Fibroblast of skin of left quadriceps (primary cell): ENCODE measurements at regions not wholly inside any gene's neighbourhood (a gene's known extent, or its start where the extent isn't known, plus 50 kb on each side); places are given as distances from the start of the nearest gene placed in this dataset.

Experiments used
- DNase-seq, 2 experiments: peaks; one replicate each; pipeline ENCODE4 v3.0.0-alpha.2; 2013; ENCODE audit warnings: low read depth in 2 of 2

DNA sequence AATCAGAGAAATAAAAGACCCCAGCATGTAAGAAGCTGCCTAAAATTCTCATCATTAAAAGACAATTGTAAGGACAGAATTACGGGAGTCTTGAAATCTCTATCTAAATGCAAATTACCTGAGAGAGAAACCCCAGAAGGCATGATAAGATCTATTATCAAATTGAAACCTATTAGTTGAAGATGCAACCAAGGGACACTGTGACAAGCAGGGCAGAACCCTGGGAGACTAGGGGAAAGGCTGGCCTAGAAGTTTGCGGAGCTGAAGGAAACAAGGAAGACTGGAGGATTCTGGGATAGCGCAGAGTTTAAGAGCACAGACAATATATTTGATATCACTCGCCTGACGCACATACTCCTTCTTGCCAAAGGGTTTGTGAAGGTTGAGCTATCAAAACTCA is 319.5 kb upstream of the CHAC2 start:
- no peak for DNase-seq

DNA sequence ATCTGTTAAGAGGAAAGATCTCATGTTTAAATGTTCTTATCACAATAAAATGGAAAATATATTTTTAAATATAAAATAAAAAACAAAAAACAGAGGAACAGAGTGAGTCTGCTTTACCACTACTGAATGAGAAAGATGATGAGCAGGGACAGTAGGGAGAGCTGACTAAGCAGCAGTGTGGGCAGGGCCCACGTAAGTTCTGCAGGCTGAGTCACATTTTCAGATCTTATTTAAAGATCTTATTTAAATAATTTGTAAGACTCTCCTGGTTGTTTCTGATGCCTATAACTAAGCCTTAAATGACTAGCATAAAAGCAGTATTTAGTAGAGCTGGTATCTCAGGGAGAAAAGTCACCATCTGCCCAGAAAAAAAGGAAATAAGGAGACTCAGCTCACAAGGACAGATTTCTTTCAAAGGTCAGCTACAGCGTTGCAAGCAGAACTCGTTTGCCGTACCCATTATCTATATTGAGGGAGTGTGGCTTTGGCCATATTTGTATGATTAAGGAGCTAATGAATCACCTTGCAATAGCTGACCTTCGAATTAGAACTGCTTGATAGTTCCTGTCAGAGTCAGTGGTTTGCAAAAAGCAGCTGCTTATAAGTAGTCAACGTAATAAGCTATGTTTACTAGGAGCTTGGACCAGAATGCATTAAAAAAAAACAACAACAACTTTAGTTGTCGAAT is 322.1 kb upstream of the CHAC2 start:
- DNase-seq: no peak

DNA sequence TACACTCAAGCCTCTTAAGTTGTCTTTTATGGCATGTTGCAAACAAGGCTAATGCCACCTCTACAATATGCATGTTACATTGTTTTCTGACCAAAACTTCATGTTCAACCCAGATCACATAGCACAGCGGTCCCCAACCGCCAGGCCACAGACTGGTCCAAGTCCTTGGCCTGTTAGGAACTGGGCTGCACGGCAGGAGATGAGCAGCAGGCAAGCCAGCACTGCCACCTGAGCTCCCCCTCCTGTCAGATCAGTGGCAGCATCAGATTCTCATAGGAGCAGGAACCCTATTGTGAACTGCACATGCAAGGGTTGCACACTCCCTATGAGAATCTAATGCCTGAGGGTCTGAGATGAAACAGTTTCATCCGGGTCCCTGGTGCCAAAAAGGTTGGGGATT is 324.8 kb upstream of the CHAC2 start:
- DNase-seq: no peak

DNA sequence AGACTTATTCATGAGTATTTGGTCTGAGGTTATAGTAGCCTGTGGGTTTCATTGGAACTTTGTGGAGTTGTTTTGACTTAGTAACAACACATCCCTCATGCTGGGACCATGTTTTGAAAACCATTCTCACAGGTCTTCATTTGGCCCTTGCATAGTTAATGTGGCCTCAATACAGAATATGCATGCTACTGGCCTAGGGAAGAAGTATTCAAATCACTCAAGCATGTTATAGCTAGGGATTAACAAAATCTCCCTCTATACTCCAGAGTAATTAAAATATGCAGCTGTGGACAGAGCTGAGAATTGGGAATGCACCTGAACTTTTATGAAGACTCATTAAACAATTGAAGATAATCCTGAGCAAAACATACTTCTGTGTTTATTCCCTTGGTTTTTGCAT is 325.5 kb upstream of the CHAC2 start:
- DNase-seq: no peak

DNA sequence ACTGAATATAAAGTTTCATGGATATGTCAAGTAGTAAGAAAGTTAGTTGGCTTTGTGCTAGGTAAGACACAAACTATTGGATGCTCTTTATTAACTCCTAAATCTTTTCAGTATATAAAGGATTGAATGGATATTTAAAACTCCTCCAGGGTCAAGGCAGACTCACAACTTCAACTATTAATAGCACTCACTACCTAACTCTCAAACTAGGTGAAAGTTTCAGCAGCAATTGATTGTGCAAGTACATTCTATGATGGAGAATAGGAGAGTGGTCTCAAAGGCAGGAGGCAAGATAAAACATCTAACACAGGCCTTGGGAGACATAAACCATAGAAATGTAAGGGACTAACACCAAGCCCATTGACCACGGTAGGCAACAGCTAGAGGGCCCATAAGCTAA is 328.9 kb upstream of the CHAC2 start:
- no peak for DNase-seq

DNA sequence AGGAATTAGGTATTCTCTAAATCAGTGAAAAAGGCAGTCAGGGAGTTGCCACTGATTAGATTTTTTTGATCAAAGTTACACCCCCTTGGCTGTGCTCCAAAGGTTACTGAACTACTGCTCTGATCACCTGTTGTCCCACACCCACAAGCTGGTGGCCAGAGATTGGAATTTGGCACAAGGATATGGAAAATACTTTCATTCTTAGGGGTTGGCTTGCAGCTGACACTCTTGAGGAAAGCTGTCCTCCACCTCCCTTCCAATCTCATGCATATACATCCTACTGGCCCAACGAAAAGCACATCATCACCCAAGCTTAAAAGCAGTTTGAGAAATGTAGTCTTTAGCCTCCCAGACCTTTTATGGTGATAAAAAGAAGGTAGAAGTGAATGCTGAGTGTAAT is 329.5 kb upstream of the CHAC2 start:
- no peak for DNase-seq

DNA sequence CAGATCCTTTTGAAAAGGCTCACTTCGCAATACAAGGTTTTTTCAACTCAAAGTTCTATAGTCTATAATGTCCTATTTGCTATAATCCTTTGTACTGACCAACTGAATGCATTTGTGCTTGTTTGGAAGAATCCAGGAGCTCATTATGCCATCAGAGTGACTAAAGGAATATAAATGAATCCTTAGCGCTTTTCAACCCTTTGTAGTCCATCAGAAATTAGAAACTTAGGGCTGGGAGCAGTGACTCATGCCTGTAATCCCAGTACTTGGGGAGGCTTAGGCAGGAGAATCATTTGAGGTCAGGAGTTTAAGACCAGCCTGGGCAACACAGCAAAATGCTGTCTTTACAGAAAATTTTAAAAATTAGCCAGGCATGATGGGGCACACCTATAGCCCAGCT is 330.2 kb upstream of the CHAC2 start:
- no peak for DNase-seq

DNA sequence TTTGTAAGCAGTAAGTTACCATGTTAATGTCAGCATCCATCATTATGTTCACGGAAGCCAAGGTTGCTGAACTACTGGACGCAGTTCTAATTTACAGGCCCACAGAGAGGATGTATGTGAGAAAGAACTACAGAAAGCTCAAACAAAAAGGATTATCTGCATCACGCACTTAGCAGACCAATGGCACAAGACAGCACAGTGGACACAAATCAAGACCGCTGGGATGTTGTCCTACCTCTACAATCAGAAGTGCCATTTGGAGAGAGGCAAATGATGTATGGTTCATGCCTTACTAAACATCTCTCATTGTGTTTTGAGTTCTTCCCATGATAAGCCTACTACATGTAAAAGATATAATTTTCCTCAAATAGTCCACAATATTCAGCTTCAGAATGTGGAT is 330.7 kb upstream of the CHAC2 start:
- no peak for DNase-seq

DNA sequence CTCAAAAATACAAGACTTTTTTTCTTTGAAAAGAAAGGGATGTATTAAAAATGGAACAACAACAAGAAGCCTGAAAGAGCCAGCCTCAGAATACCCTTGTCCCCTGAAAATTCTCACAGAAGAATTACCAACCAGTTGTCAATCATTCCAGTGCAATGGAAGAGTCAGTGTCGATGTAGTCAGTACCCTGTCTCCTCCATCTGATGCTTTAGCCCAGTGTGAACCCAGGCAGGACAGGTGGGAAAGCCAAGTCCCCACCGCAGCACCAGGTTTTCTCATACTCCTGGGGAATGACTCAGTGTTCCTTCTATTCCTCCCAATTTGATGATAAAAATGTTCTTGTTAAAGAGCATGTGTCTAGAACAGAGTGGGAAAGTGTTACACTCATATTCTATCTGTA is 332.0 kb upstream of the CHAC2 start:
- DNase-seq: no peak

DNA sequence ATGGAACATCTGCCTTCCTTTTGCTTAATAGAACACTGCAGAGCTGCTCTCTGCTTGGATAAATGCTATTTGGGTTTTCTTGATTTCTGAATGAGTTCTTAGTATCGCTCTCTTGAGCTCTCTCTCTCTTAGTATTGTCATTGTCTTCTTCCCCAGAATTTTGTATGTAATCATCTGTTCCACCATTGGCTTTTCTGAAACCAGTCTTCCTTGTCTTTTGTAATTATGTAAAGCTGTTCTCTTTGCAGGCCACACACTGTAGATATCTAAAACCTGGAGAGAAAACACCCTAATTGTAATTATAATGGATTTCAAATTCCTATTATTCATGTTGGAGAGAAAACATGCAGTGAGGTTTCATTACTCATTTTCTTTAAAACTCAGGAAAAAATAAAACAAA is 333.1 kb upstream of the CHAC2 start:
- no peak for DNase-seq

DNA sequence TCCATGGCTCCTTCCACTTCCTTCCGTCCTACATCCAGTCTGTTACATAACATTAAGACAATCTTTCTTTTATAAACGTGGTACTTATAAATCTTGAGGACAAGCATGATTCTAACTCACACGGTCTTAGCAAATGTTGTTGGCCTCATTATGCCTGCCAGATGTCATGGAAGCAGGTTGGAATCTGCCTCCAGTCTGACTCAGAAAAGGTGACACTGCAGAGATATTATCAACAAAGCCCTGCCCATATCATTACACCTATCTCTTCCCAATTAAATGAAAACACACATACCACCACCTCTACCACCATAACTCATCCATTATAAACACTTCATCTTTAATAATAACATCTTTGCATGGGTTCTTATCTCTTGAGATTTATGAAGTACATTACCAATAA is 334.7 kb upstream of the CHAC2 start:
- no peak for DNase-seq

DNA sequence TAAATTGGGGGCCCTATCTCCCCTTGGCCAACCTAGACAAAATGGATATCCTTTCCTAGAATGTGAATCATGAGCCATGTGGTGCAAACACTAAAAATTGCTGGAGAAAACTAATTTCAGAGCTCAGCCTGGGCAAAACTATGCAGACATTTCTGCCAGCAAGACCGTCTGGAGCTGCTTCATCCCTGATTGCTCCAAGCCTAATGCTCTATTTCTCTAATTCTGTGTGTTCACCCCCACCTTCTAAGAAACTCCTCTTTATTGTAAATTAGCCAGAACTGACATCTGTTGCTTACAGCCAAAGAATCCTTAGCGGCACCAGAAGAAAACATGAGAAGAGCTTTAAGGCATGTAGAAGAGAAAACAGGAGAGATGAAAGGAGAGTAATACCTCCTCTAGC is 337.7 kb upstream of the CHAC2 start:
- no peak for DNase-seq

DNA sequence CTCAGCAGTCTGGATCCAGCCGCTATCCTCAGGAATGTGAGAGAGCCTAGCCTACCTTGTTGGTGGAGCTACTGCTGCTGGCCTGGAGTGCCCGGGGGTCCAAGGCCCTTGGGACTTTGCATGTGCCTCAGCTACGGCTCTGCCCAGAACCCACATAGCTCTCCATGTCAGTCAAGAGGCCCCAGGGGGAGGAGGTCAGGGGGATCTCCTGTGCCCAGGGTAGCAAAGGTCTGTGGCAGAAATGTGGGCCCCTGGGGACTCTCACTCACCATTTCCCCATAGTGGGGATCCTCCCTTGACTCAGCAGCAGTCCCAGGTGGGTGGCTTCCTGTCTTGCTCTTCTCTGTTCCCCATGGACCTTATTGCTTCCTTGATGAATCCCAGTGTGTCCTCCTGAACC is 342.7 kb upstream of the CHAC2 start:
- DNase-seq: no peak

DNA sequence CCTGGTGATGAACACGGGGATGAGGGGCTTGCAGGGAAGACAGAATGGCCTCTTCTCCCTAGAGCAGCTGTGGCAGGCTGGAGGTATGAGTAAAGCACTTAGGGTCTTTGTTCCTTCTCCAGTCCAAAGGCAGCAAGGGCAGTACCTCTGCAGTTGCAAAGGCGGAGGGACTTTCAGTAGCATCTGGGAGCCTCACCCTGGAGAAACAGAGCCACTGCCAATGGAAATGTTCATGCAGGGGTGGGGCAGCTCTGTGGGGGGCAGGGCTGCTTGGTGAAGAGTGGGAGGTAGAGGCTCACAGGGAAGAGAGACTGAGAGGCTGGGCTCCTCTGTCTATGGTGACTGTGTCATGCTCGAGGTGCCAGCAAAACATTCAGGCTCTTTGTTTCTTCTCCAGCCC is 344.1 kb upstream of the CHAC2 start:
- DNase-seq: no peak

DNA sequence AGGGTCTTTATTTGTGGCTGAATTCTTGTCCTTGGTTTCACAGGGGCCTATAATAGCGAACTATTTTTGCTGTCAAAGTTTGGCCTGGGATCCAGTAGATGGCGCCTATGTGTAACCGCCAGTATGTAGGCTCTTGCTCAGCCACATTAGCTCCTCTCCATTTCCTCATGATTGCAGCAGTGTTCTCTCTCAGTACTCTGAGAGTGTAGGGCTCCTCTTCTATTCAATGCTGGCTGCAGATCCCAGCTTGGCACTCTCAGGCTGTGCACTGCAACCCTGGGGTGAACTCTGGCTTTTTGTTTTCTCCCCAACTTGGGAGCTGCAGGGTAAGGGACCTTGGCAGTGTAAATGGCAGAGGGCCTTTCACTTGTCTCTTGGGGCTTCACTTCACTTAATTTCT is 344.6 kb upstream of the CHAC2 start:
- peak; percentile 9 to 25 for DNase-seq

DNA sequence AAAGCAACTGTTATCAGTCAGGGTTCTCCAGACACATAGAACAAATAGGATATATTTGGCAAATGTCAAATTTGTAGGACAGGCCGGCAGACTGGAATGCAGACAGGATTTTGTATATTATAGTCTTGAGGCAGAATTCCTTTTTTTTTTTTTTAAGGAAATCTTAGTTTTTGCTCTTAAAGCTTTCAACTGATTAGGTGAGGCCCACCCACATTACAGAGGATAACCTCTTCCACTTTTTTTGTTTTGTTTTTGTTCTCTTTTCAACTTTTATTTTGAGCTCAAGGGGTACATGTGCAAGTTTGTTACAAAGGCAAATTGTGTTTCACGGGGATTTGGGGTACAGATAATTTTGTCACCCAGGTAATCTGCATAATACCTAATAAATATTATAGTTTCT is 350.2 kb upstream of the CHAC2 start:
- DNase-seq: no peak

DNA sequence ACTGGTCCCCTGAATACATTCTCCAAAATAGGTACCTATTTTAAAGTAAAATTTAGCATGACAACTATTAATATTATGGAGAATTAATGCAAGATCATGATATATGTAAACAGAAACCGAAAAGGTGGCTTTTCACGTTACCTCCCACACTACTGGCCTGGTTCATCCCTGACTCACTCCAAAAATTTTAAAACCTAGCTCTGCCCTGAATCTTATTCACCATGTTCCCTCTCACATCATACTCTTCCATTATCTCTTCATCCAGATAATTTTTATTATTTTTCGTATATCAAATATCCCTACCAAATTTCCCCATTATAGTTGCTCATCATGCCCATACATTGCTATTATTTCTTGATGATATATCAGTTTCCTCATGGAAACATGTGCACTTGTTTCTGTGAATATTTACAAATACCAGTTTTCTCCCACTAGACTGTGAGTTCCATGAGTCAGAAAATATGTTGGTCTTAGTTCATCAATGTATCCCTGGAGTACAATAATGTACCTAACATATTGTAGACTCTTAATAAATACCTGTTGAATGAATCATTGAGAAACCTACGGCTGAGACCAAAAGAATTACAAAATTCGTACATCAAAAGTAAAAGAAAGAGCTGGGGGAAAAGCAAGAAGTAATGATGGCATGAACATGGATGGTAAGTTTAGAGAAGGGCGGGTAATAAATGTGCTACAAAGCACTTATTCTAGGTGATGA is 360.1 kb upstream of the CHAC2 start:
- no peak for DNase-seq

DNA sequence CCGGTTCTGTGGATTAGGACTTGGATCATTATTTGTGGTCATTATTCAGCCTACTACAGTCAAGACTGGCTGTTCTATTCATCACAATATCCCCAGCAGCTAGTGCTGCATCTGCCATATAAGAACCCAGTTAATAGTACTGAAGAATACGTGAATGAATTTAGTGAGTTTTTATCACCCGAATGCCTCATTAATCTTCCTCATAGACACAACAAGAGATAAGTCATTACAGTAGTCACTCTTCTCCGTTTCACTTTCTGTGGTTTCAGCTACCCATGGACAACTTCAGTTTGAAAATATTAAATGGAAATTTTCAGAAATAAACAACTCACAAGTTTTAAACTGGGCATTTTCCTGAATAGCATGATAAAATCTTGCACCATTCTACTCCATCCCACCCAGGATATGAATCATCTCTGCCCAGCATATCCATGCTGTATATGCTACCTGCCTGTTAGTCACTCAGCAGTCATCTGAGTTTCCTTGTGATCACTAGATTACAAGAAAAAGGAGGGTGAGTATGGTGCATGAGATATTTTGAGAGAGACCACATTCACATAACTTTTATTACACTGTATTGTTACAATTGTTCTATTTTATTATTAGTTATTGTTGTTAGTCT is 363.7 kb upstream of the CHAC2 start:
- no peak for DNase-seq

DNA sequence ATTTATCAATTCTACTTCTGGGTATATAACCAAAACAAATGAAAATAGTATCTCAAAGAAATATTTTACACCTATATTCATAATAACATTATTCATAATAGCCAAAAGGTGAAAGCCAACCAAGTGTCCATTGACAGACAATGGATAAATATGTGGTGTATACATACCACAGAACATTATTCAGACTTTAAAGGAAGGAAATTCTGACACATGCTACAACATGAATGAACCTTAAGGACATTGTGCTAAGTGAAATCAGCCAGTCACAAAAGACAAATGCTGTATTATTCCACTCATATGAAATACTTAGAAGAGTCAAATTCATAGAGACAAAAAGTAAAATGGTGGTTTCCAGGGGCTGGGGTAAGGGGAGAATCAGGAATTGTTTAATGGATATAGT is 370.5 kb upstream of the CHAC2 start:
- DNase-seq: no peak

DNA sequence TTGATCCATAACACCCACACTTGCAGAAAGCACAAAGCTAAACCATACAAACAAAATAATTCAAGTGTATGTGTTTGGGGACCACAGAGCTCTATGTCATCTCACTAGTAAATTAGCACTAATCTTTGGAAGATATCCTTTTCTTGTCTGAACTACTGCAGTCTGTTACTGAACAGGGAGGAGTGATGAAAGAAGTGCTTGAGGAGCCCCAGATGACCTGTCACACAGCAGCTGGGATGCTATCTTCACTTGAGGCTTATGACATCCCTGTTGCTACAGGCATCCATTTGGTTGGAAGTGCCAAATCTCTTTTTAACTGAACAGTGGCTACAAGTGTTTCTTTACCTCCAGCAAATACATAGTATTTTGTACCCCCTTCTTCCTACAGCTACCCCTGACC is 386.3 kb upstream of the CHAC2 start:
- no peak for DNase-seq

DNA sequence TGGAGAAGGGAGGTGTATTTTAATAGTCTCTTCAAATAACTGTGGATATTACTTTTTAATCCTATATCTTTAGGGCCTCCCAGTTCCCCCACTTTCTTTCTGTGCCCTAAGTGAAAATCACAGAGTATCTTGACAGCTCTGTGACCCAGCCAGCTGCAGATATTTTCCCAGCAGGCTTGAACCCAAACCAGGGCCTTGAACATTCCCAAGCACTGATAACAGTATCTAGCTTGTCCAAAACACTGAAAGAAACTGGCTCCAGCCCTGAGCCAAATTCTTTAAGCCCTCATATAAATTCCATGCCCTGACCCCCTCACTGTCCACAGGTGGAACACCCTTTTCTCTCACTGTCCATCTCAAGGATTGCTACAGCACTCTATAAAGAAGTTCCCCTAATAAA is 388.1 kb upstream of the CHAC2 start:
- no peak for DNase-seq

DNA sequence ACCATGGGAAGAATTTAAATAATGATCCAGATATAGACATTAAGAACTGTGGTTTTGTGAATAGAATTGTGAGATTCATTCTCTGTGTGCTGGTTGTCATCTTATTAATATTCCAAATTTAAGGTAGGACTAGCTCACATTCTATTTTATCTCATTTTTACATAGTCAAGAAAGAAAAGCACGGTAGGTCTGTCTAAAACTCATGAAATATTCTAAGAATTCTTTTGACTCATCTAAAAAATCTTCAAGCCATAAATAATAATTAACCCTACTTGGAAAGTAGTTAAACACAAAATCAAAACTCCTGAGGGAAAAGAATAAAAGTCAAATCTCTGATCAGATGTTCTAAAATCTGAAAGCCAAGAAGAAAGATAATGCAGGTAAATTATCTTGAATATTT is 388.8 kb upstream of the CHAC2 start:
- DNase-seq: no peak

DNA sequence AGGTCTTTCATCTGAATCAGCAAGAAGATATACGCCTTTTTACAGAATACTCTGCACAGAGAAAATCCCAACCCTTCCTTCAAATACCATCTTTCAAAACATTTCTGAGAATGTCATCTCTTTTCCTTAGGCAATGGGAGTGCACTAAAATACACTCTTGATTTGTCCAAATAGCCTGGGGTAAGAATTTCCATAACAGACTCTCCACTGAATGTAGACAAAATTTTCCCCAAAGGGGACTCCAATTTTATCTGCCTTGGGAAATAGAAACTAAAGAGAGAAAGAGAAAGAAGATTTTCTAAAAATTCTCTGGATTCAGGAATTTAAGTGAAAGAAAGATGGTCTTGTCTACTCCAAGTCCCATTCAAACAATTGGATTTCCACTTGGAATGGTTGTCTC is 394.5 kb upstream of the CHAC2 start:
- no peak for DNase-seq

DNA sequence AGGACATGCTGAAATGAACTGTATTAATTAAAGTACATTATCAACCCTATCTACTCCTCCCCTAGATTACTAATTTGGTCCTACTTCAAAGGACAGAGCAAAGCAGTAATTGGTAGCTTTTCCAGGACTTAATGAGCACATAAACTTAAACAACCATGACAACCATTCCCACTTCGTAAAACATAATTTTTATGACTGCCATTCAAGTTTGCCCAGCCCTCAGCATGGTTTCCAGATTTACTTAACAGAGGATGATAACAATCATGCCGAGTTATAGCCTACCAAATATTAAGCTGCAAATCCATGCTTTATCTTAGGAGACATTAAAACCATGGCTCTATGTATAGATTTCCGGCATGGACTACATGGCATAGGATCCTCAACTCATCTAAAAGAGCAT is 401.1 kb upstream of the CHAC2 start:
- no peak for DNase-seq
